Neural cell (in vitro differentiated cells): ENCODE measurements at regions not wholly inside any gene's neighbourhood (a gene's known extent, or its start where the extent isn't known, plus 50 kb on each side); places are given as distances from the start of the nearest gene placed in this dataset.

Experiments used
- H2AFZ ChIP-seq: fragments of 200-600, 300-800 bp; sonication (generic), shearing (Covaris generic); 2 replicates; pipeline ENCODE4 v1.6.0; 2014; ENCODE audit warnings: low read depth, mild to moderate bottlenecking, antibody characterized with exemption, low read length, moderate library complexity
- H3F3A ChIP-seq: fragments of 200-600 bp; shearing (Covaris generic); 2 replicates; pipeline ENCODE4 v1.6.1; 2016; ENCODE audit warnings: mild to moderate bottlenecking, moderate library complexity, mixed read lengths, antibody characterized with exemption, low read length; ENCODE audit not compliant: insufficient read depth, poor library complexity, severe bottlenecking
- H3K27ac ChIP-seq: fragments of 200-600, 300-800 bp; sonication (generic), shearing (Covaris generic); 2 replicates; pipeline ENCODE4 v1.5.1; 2014; ENCODE audit warnings: mild to moderate bottlenecking, low read length, moderate library complexity
- H3K27me3 ChIP-seq: fragments of 300-800, 200-600 bp; sonication (generic), shearing (Covaris generic); 2 replicates; pipeline ENCODE4 v1.6.0; 2014; ENCODE audit warnings: mild to moderate bottlenecking, low read depth, low read length, moderate library complexity; ENCODE audit not compliant: insufficient read depth
- H3K36me3 ChIP-seq: fragments of 300-800, 200-600 bp; sonication (generic), shearing (Covaris generic); 2 replicates; pipeline ENCODE4 v1.5.1; 2014; ENCODE audit warnings: mild to moderate bottlenecking, antibody characterized with exemption, low read length, moderate library complexity; ENCODE audit not compliant: insufficient read depth
- H3K4me2 ChIP-seq: fragments of 300-800, 200-600 bp; sonication (generic), shearing (Covaris generic); 2 replicates; pipeline ENCODE4 v1.6.0; 2014; ENCODE audit warnings: mild to moderate bottlenecking, low read length
- H3K4me3 ChIP-seq: fragments of 300-800, 200-600 bp; sonication (generic), shearing (Covaris generic); 2 replicates; pipeline ENCODE4 v1.5.1; 2014; ENCODE audit warnings: mild to moderate bottlenecking, low read length, moderate library complexity
- H3K79me2 ChIP-seq: fragments of 200-600 bp; shearing (Covaris generic); replicated peaks from 2 replicates; pipeline ENCODE4 v1.6.0; 2014; ENCODE audit warnings: mild to moderate bottlenecking, low read length, moderate library complexity; ENCODE audit not compliant: insufficient read depth
- H3K9ac ChIP-seq: fragments of 300-800, 200-600 bp; sonication (generic), shearing (Covaris generic); 2 replicates; pipeline ENCODE4 v1.6.1; 2016; ENCODE audit warnings: mild to moderate bottlenecking, low read length, mixed read lengths
- H3K9me2 ChIP-seq: fragments of 200-600 bp; shearing (Covaris generic); 2 replicates; pipeline ENCODE4 v1.6.1; 2016; ENCODE audit warnings: mild to moderate bottlenecking, low read length, mixed read lengths; ENCODE audit not compliant: insufficient read depth
- H3K9me3 ChIP-seq: fragments of 200-600, 300-800 bp; sonication (generic), shearing (Covaris generic); 2 replicates; pipeline ENCODE4 v1.6.1; 2016; ENCODE audit warnings: mild to moderate bottlenecking, mixed run types, low read length, moderate library complexity, mixed read lengths
- H4K20me1 ChIP-seq: fragments of 200-600 bp; shearing (Covaris generic); 2 replicates; pipeline ENCODE4 v1.6.1; 2016; ENCODE audit warnings: mild to moderate bottlenecking, mixed run types; ENCODE audit not compliant: insufficient read depth
- CTCF ChIP-seq: fragments of 450-650 bp; IDR thresholded peaks from 2 replicates; pipeline ENCODE4 v1.5.1; 2014; ENCODE audit warnings: antibody characterized with exemption, mild to moderate bottlenecking, moderate library complexity; ENCODE audit not compliant: poor library complexity, severe bottlenecking
- EP300 ChIP-seq: fragments of 450-650 bp; conservative IDR thresholded peaks from 2 replicates; pipeline ENCODE4 v1.6.1; 2014; ENCODE audit warnings: antibody characterized with exemption, mild to moderate bottlenecking, moderate library complexity; ENCODE audit not compliant: poor library complexity, severe bottlenecking
- EZH2 ChIP-seq: fragments of 200-600, 300-800 bp; shearing (Covaris generic), sonication (generic); IDR thresholded peaks from 2 replicates; pipeline ENCODE4 v1.6.1; 2014; ENCODE audit warnings: antibody characterized with exemption, low read length, borderline replicate concordance, mild to moderate bottlenecking; ENCODE audit not compliant: insufficient read depth, poor library complexity, severe bottlenecking
- MXI1 ChIP-seq: fragments of 450-650 bp; conservative IDR thresholded peaks from 2 replicates; pipeline ENCODE4 v1.6.1; 2014; ENCODE audit warnings: antibody characterized with exemption, mild to moderate bottlenecking; ENCODE audit not compliant: poor library complexity, severe bottlenecking
- POLR2AphosphoS5 ChIP-seq: IDR thresholded peaks from 2 replicates; pipeline ENCODE4 v1.6.1; 2012
- RAD21 ChIP-seq: fragments of 450-650 bp; conservative IDR thresholded peaks from 2 replicates; pipeline ENCODE4 v1.6.1; 2014; ENCODE audit warnings: antibody characterized with exemption, mild to moderate bottlenecking, moderate library complexity
- REST ChIP-seq: IDR thresholded peaks from 2 replicates; pipeline ENCODE4 v1.6.1; 2012; ENCODE audit warnings: borderline replicate concordance
- SMC3 ChIP-seq: fragments of 450-650 bp; conservative IDR thresholded peaks from 2 replicates; pipeline ENCODE4 v1.6.1; 2014; ENCODE audit warnings: antibody characterized with exemption, mild to moderate bottlenecking, moderate library complexity; ENCODE audit not compliant: poor library complexity
- TAF1 ChIP-seq: IDR thresholded peaks from 2 replicates; pipeline ENCODE4 v1.6.1; 2012; ENCODE audit warnings: low read depth

GRCh38 chr2:21420553-21421335, 297.0 kb downstream of the TDRD15 start:
- Histone ChIP-seq H3F3A (no peaks in the 10 kb centered on the region), H3K4me3 (no peak overlapping the region), H3K27ac (peak overlapping the region; percentile 47), H3K9ac (no peak overlapping the region), H4K20me1 (no peaks in the 10 kb centered on the region), H3K36me3 (no peaks in the 10 kb centered on the region), H3K79me2 (no peaks in the 10 kb centered on the region), H2AFZ (no peak overlapping the region), H3K27me3 (no peaks in the 10 kb centered on the region), H3K4me2 (no peak overlapping the region), H3K9me3 (no peaks in the 10 kb centered on the region), H3K9me2 (no peaks in the 10 kb centered on the region)
- no peak for TF ChIP-seq EZH2
- TF ChIP-seq CTCF, result no peak
- TF ChIP-seq REST, result no peak
- no peak for TF ChIP-seq EP300
- TF ChIP-seq SMC3, result no peak
- TF ChIP-seq POLR2AphosphoS5, result no peak
- no peak for TF ChIP-seq MXI1
- no peak for TF ChIP-seq TAF1
- TF ChIP-seq RAD21, result no peak

GRCh38 chr2:21422050-21422449, 298.3 kb downstream of the TDRD15 start:
- Histone ChIP-seq H3K4me2 (no peak overlapping the region), H3K36me3 (no peaks in the 10 kb centered on the region), H3K27ac (peak overlapping the region; percentile 47), H3K9me3 (no peaks in the 10 kb centered on the region), H3K27me3 (no peaks in the 10 kb centered on the region), H3F3A (no peaks in the 10 kb centered on the region), H3K79me2 (no peaks in the 10 kb centered on the region), H3K9me2 (no peaks in the 10 kb centered on the region), H4K20me1 (no peaks in the 10 kb centered on the region), H2AFZ (no peak overlapping the region), H3K9ac (no peak overlapping the region), H3K4me3 (no peak overlapping the region)
- TF ChIP-seq MXI1 (no peak), CTCF (peak; percentile 45)
